DND-41 (cell line): ENCODE measurements at regions not wholly inside any gene's neighbourhood (a gene's known extent, or its start where the extent isn't known, plus 50 kb on each side); places are given as distances from the start of the nearest gene placed in this dataset.

Experiments used
- CTCF ChIP-seq: IDR thresholded peaks from 2 replicates; pipeline ENCODE4 v1.5.1; 2012; ENCODE audit warnings: borderline replicate concordance, low read length, moderate library complexity, mild to moderate bottlenecking; ENCODE audit not compliant: poor library complexity, severe bottlenecking; ENCODE audit errors: extremely low read depth
- EZH2 ChIP-seq: IDR thresholded peaks from 3 replicates; pipeline ENCODE4 v1.6.1; 2012; ENCODE audit warnings: borderline replicate concordance, low read depth, mild to moderate bottlenecking, moderate library complexity, low read length, inconsistent platforms; ENCODE audit not compliant: severe bottlenecking

GRCh38 chr15:92707880-92708551 is 52.4 kb upstream of the FAM174B start:
- TF ChIP-seq CTCF: no peak
- no peak for TF ChIP-seq EZH2
